Lung (tissue), 11 donors: ENCODE measurements at regions not wholly inside any gene's neighbourhood (a gene's known extent, or its start where the extent isn't known, plus 50 kb on each side); places are given as distances from the start of the nearest gene placed in this dataset.

Experiments
- ATAC-seq: fragments of 200-7000 bp; cut with Tn5 transposase; one replicate; pipeline ENCODE4 v1.9.1; 2020; ENCODE audit warnings: moderate number of reproducible peaks; ENCODE audit not compliant: insufficient read depth, low FRiP score
- DNase-seq, 3 donors: peaks; one replicate each; pipeline ENCODE4 v3.0.0-alpha.2; 2013 to 2017
- H3K27ac ChIP-seq, 2 donors: one replicate each; pipeline ENCODE4 v1.5.1; 2013; ENCODE audit warnings: mild to moderate bottlenecking in 2 of 2, moderate library complexity in 2 of 2, control low read depth in 1 of 2, inconsistent platforms in 1 of 2, low read depth in 1 of 2, low read length in 1 of 2
- H3K27me3 ChIP-seq, 3 donors: one replicate each; pipeline ENCODE4 v1.5.1; 2013; ENCODE audit warnings: low read length in 2 of 3; ENCODE audit not compliant: control insufficient read depth in 3 of 3, insufficient read depth in 3 of 3
- H3K36me3 ChIP-seq, 4 donors: one replicate each; pipeline ENCODE4 v1.5.1; 2013; ENCODE audit warnings: low read length in 4 of 4, mild to moderate bottlenecking in 1 of 4, moderate library complexity in 1 of 4; ENCODE audit not compliant: control insufficient read depth in 4 of 4, insufficient read depth in 4 of 4
- H3K4me1 ChIP-seq, 5 donors: one replicate each; pipeline ENCODE4 v1.5.1; 2013; ENCODE audit warnings: low read length in 5 of 5, mild to moderate bottlenecking in 2 of 5, moderate library complexity in 1 of 5; ENCODE audit not compliant: control insufficient read depth in 5 of 5, insufficient read depth in 5 of 5
- H3K4me3 ChIP-seq: one replicate; pipeline ENCODE4 v1.5.1; 2013; ENCODE audit warnings: mild to moderate bottlenecking, control low read depth, moderate library complexity
- H3K9ac ChIP-seq, 2 donors: one replicate each; pipeline ENCODE4 v1.5.1; 2013; ENCODE audit warnings: low read length in 2 of 2, control low read depth in 1 of 2; ENCODE audit not compliant: insufficient read depth in 1 of 2
- H3K9me3 ChIP-seq, 4 donors: one replicate each; pipeline ENCODE4 v1.5.1; 2013; ENCODE audit warnings: low read length in 3 of 4, mild to moderate bottlenecking in 1 of 4, moderate library complexity in 1 of 4; ENCODE audit not compliant: control insufficient read depth in 4 of 4, insufficient read depth in 3 of 4
- CTCF ChIP-seq: IDR thresholded peaks from 2 replicates; pipeline ENCODE4 v1.5.1; 2012; ENCODE audit warnings: mild to moderate bottlenecking; ENCODE audit errors: control extremely low read depth, extremely low read depth
- WGBS, 2 donors: extraction: QIAGEN DNeasy Blood & Tissue Kit; methylation state at CpG; one replicate each; pipeline ENCODE4 v1.1.7; 2013; 5-methylcytosine and 5-hydroxymethylcytosine counted together
- donor health status: control.
- donor health status: control.
- donor health status: Bipolar disorder and iron deficiency.
- donor health status: healthy.
- donor health status: DM: yes; HTN: yes; CAD: no.

GRCh38 chr6:74964871-74965441 is 240.9 kb downstream of the COL12A1 start:
- H3K4me1 ChIP-seq: no peaks in the 10 kb centered on the region
- no peak overlapping the region for H3K27ac ChIP-seq
- H3K4me3 ChIP-seq: no peak overlapping the region
- DNase-seq (no peak), ATAC-seq (no peak)
- H3K27me3 ChIP-seq: no peaks in the 10 kb centered on the region
- no peak for TF ChIP-seq CTCF
- no peak overlapping the region for H3K9ac ChIP-seq
- H3K9me3 ChIP-seq: peaks cover 0 to 16% (median 6%) of the 10 kb centered on the region in 4 donors
- 75% methylated on average over 2 of the region's 2 CpGs for WGBS, 2 donors
- no peaks in the 10 kb centered on the region for H3K36me3 ChIP-seq

GRCh38 chr6:74956559-74957428 is 249.1 kb downstream of the COL12A1 start:
- WGBS, 2 donors: 85 to 87% methylated on average over 8 of the region's 8 CpGs
- ATAC-seq (no peak), DNase-seq (no peak)
- Histone ChIP-seq H3K27ac (no peak overlapping the region), H3K36me3 (no peaks in the 10 kb centered on the region), H3K27me3 (no peaks in the 10 kb centered on the region), H3K4me1 (no peaks in the 10 kb centered on the region), H3K9me3 (peaks cover 0 to 10% (median 4%) of the 10 kb centered on the region in 4 donors), H3K9ac (no peak overlapping the region), H3K4me3 (no peak overlapping the region)
- TF ChIP-seq CTCF: no peak

GRCh38 chr6:74953708-74954107 is 252.1 kb downstream of the COL12A1 start:
- H3K27me3 ChIP-seq: no peaks in the 10 kb centered on the region
- no peak for DNase-seq
- 85 to 89% methylated on average over 3 of the region's 3 CpGs for WGBS, 2 donors
- H3K27ac ChIP-seq: no peak overlapping the region
- no peak for TF ChIP-seq CTCF
- H3K4me3 ChIP-seq: no peak overlapping the region
- H3K9ac ChIP-seq: no peak overlapping the region
- H3K9me3 ChIP-seq: peaks cover 0 to 12% (median 4%) of the 10 kb centered on the region in 4 donors
- no peaks in the 10 kb centered on the region for H3K36me3 ChIP-seq
- H3K4me1 ChIP-seq: no peaks in the 10 kb centered on the region
- ATAC-seq: no peak
